AG09319 (cell line): ENCODE measurements at regions not wholly inside any gene's neighbourhood (a gene's known extent, or its start where the extent isn't known, plus 50 kb on each side); places are given as distances from the start of the nearest gene placed in this dataset.

Source experiments
- DNase-seq: peaks from one replicate; pipeline ENCODE4 v3.0.0-alpha.2; 2010; ENCODE audit warnings: low read depth; ENCODE audit errors: extremely low read depth
- TF ChIP-seq, protein P1 (sequence below): IDR thresholded peaks from 2 replicates; pipeline ENCODE4 v1.5.1; 2011; ENCODE audit warnings: low read depth, mild to moderate bottlenecking, inconsistent platforms, low read length, moderate library complexity

DNA sequence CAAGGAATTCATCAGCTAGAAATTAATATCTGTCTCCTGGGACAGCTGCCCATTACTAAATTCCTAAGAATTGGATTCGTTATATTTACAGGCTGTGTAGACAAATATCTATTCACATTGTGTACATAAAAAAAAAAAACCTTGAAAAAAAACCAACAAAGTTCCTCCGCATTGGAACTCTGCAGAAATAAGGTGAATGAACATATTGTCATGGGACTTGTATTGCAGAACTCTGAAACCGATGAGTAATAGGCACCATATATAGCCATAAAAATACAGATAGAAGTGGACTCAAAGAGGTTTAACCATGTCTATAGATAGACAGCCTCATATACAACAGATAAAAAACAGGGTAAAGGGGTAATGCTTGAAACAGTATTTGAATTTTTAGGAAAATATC lies 909.9 kb upstream of the CHAC2 start:
- TF ChIP-seq, protein P1, sequence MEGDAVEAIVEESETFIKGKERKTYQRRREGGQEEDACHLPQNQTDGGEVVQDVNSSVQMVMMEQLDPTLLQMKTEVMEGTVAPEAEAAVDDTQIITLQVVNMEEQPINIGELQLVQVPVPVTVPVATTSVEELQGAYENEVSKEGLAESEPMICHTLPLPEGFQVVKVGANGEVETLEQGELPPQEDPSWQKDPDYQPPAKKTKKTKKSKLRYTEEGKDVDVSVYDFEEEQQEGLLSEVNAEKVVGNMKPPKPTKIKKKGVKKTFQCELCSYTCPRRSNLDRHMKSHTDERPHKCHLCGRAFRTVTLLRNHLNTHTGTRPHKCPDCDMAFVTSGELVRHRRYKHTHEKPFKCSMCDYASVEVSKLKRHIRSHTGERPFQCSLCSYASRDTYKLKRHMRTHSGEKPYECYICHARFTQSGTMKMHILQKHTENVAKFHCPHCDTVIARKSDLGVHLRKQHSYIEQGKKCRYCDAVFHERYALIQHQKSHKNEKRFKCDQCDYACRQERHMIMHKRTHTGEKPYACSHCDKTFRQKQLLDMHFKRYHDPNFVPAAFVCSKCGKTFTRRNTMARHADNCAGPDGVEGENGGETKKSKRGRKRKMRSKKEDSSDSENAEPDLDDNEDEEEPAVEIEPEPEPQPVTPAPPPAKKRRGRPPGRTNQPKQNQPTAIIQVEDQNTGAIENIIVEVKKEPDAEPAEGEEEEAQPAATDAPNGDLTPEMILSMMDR, result no peak
- DNase-seq, result no peak

DNA sequence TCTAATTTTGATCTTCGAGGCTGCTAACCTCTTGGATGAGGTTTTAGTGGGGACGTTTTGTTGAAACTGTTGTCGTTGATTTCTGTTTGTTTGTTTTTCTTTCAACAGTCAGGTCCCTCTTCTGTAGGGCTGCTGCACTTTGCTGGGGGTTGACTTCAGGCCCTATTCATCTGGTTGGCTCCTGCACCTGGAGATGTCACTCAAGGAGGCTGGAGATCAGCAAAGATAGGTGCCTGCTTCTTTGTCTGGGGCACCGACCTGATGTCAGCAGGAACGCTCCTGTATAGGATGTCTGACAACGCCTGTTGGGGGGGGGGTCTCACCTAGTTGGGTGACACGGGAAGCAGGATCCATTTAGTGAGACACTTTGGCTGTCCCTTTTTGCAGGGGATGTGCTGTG lies 915.6 kb upstream of the CHAC2 start:
- TF ChIP-seq, protein P1, result no peak
- DNase-seq, result no peak

DNA sequence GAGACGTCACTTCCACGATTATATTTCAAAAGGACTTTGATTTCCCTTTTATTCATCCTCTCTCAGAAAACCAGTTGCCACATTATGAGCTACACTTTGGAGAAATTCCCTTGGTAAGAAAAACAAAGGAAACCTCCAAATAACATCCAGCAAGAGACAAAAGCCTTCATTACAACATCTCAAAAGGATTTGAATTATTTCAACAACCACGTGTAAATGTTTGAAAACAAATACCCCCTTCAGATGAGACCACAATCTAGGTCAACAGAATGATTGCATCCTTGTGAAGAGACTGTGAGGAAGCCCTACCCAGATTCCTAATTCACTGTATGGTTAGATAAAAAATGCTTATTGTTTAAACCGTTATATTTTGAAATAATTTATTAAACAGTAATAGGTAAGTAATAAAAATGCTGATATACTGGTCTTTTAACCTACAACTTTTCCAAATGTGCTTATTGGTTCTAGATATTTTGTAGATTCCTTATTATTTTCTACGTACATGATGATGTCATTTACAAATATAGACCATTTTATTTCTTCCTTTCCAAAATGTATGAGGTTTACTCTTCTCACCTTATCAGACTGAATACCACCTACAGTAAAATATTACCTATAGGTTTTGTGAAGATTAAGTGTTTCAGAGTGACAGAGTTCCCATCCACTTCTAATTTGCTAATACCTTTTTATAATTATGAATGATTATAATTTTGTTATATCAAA lies 922.7 kb upstream of the CHAC2 start:
- no peak for DNase-seq
- TF ChIP-seq, protein P1, result no peak

DNA sequence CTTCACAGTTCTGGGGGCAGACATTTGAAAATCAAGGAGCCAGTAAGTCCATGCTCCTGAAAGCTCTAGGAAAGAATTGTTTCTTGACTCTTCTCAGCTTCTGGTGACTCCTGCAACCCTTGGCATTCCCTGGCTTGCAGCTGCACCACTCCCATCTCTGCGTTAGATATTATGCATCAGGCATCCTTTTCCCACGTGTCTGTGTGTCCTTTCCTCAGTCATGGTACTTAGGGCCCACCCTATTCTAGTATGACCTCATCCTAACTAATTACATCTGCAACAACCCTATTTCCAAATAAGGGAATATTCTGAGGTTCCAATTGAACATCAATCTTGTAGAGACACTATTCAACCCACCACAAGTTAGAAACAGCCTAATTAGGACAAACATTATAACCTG lies 931.7 kb upstream of the CHAC2 start:
- no peak for DNase-seq
- TF ChIP-seq, protein P1, result no peak

DNA sequence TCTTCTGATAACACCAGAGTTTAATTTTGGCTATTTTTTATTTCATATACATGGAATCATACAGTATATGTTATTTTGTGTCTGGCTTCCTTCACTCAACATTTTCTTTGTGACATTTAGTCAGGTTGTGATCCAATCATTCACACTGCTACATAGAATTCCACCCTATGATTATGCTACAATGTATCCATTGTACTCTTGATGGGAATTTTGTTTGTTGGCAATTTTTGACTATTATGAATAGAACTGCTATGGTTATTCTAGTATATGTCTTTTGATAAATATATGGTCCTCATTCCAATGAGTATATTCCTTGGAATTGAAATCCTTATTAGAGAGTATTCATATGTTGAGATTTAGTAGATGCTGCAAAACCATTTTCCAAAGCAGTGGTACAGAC lies 936.4 kb upstream of the CHAC2 start:
- DNase-seq, result no peak
- TF ChIP-seq, protein P1, result no peak

DNA sequence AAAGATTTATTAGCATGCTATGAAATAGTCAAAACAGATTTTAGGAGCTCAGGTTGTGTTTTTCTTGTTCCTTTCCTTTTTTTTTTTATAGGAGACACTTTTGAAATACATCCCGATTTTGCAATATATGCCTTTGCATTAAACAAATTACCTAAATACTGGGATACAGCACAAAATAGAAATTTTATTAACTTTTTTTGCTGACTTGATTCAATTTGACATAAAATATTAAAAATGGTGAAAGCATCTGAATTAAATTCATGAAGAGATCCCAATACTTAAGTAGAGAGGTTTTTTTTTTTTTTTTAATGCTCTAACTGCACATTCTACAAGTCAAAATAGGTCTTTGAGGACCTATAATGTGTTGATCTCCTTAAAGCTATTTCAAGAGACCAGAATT lies 939.5 kb upstream of the CHAC2 start:
- no peak for DNase-seq
- TF ChIP-seq, protein P1, result no peak

DNA sequence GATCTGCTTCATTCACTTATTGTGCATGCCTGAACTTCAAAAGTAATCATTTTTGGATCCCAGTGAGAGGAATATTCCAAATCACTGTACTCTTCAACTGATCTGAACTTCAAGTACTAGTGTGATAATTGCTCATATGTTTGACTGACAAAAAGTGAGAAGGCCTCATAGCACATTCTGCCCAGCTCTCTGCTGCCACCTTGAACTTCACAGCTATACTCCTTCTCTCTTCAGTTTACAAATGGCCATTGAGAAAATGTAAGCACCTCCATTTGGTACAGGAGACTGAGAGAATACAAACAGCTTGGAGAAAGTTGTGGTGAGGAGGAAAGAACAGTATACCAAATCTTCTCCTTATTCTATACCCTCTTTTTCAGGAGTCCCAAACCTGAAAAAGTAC lies 946.0 kb upstream of the CHAC2 start:
- DNase-seq, result no peak

More for the DNA sequence above, 946.0 kb upstream of the CHAC2 start:
- TF ChIP-seq, protein P1, result no peak
